GM19468 (cell line): ENCODE measurements at regions not wholly inside any gene's neighbourhood (a gene's known extent, or its start where the extent isn't known, plus 50 kb on each side); places are given as distances from the start of the nearest gene placed in this dataset.
"Not testable (repeated sequence)": the region's sequence is repeated elsewhere in the genome, so short reads cannot be mapped to it uniquely, and the experiment has no call there.

ENCODE experiments used
- ATAC-seq: cut with Tn5 transposase; IDR thresholded peaks from one replicate; pipeline ENCODE4 v1.9.1; 2021; ENCODE audit warnings: mild to moderate bottlenecking, moderate library complexity, moderate number of reproducible peaks; ENCODE audit not compliant: unreplicated experiment; ENCODE audit errors: extremely low read depth

- ATAC-seq = no peak
Measured at GRCh38 chr21:29396951-29397455, 98.3 kb downstream of the BACH1 start.

DNA sequence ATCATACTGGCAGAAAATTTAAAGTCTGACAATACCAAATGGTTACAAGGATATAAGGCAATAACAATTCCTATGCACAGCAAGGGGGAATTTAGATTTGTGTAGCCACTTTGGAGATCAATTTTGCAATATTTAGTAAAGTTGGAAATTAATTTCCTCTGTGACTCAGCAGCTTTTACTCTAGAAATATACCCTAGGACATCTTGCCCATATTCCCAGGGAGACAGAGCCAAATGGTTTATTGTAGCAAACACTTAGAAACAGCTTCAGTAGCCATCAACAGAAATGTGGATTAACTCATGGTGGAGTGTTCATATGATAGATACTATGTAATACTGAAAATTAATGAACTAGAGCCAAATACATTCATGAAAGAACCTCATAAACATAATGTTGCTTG lies 104.6 kb downstream of the BACH1 start:
- no peak for ATAC-seq

DNA sequence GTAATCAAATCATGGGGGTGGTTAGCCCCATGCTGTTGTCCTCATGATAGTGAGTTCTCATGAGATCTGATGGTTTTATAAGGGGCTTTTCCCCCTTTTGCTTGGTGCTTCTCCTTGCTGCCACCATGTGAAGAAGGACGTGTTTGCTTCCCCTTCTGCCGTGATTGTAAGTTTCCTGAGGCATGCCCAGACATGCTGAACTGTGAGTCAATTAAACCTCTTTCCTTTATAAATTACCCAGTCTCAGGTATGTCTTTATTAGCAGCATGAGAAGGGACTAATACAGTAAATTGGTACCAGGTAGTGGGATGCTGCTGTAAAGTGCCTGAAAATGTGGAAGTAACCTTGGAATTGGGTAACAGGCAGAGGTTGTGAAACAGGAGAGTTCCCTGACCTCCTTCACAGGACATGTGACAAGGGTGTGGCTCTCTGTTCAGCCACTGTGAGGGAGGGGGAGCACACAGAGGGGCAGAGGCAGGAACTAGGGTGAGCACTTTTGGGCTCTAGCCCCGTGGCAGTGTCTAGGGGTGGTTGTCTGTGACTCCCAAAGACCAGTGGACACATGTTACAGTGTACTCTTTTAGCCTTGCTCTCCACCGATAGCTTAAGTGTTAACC lies 105.3 kb downstream of the BACH1 start:
- ATAC-seq = no peak

DNA sequence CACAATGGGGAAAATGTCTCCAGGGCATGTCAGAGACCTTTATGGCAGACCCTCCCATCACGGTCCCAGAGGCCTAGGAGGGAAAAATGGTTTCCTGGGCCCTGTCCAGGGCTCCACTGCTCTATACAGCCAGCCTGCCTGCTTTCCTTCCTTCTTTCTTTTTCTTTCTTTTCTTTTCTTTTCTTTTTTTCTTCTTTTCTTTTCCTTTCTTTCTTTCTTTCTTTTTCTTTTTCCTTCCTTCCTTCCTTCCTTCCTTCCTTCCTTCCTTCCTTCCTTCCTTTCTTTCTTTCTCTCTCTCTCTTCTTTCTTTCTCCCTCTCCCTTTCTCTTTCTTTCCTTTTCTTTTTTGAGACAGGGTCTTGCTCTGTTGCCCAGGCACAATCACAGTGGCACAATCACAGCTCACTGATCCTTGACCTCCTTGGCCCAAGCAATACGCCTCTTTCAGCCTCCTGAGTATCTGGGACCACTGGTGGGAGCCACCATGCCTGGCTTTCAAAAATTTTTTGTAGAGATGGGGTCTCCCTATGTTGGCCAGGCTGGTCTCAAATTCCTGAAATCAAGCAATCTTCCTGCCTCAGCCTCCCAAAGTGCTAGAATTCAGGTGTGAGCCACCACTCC lies 106.9 kb downstream of the BACH1 start:
- no peak for ATAC-seq

GRCh38 chr21:29406385-29406784 lies 107.7 kb downstream of the BACH1 start:
- ATAC-seq = no peak

GRCh38 chr21:29407571-29407970 lies 108.8 kb downstream of the BACH1 start:
- no peak for ATAC-seq

- ATAC-seq = no peak
Measured at GRCh38 chr21:29413683-29414082, 115.0 kb downstream of the BACH1 start.

- ATAC-seq = no peak
Measured at GRCh38 chr21:29416268-29416667, 117.5 kb downstream of the BACH1 start.

GRCh38 chr21:29418813-29419212 lies 120.1 kb downstream of the BACH1 start:
- peak; percentile 47 for ATAC-seq

DNA sequence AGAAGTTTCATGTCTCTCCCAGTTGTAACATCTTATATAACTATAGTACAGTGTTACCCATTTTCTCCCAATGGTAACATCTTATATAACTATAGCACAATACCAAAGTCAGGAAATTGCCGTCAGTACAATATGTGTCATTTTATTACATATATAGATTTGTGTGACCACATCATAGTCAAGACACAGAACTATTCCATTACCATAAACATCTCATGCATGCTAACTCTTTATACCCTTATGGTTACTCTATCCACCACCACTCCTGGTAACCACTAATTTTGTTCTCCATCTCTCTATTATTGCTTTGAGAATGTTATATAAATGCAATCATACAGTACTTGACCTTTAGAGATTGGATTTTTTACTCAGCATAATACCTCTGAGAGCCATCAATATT lies 120.7 kb downstream of the BACH1 start:
- ATAC-seq = no peak

GRCh38 chr21:29423099-29423870 lies 124.6 kb downstream of the BACH1 start:
- ATAC-seq = no peak

DNA sequence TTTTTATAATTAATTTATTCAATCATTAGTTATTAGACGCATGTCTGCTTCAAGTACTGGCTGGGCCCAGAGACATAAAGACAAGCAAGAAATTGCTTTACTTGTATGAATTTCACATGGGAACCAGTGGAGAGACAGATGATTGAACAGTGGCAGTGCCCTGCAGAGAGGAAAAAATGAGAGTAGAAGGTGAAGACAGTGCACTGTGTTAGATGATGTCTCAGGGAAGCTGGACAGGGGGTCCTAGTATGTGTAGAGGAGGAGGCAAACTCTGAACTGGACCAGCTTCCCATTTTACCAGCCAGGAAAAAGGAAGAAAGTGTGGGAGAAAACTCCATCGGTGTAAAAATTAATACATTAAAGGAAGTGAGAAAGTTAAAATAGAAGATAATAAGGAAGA lies 126.0 kb downstream of the BACH1 start:
- ATAC-seq = no peak

- ATAC-seq = no peak
Measured at GRCh38 chr21:29429218-29429617, 130.5 kb downstream of the BACH1 start.

- ATAC-seq = no peak
Measured at GRCh38 chr21:29430030-29430429, 131.3 kb downstream of the BACH1 start.

DNA sequence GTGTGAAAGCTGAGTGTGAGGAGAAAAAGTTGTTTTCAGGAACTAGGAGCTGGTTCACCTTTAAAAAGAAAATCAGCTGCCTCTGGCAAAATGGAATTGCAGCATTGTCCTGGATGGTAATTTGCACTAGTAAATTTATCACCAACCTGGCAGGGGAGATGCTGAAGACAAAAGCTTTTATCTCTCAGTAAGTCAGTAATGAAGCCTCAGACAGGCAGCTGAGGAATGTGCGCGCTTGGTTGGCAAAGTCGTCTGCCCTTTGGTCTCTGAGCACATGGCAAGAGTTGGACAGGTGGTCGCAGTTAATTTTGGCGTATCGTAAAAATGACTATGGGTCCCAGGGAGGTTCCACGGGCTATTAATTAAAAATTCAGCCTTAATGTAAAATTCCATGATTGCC lies 131.9 kb downstream of the BACH1 start:
- ATAC-seq = no peak

DNA sequence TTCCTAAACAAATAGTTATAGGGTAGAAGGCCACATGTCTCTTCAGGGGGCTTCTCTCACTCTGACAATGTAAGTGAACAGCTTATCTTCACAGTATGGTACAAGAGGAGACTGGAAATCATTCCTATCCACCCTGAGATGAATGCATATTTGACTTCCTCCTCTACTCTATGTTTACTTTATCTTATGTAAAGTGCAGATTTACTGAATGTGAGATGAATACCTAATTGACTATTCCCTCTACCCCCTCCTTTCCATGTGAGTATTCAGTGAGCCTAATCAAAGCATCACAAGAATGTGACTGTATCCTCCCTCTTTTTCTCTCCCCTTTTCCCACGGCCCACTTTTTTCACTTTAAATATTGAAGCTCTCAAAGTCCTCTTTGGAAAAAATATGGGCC lies 132.5 kb downstream of the BACH1 start:
- ATAC-seq = no peak

GRCh38 chr21:29431680-29432079 lies 133.0 kb downstream of the BACH1 start:
- ATAC-seq = no peak

DNA sequence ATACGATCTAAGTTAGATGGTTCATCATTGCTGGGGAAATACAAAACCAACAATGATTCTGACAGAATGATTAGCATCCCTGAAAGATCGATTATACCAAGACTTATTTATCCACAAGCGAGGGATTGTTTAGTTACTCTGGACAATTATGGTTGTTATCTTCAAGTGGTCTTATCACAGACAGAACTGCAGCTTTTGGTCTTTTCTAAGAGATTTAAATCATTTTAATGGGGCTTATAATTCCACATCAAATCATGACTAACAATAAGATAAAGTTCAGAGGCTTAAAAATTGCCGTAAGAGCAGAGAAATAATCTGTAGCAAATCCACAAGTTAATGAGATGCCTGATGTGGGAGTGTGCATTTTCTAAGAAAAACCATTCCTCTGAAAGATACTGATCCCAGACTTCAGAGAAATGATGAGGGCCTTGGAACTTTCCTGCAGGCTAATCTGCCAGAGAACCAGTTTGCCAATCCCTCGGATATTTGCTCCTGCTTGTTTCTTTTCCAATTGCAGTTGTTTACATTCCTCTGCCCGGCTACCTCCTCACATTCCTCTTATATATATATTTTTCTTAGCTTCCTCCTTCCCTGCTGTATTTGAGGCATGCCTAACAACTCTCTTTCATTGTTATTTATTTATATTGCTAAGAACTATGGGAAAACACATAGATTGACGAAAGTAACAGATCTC lies 134.8 kb downstream of the BACH1 start:
- no peak for ATAC-seq

GRCh38 chr21:29434081-29434480 lies 135.4 kb downstream of the BACH1 start:
- ATAC-seq = no peak

DNA sequence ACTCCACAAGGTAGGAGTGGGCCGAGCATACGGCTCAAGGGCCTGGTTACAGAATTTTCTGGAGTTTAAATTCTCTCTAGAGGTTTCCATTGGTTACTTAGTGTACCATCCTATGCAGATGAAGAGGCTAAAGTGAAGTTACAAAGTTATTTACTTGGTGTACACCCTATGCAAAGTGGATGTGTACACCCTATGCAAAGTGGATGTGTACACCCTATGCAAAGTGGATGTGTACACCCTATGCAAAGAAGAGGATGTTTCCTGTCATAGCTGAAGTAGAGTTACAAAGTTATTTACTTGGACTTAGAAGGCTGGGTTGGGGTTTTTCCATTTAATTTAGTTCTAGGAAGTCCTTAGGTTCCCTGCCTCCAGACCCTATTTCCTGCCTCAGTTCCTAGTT lies 136.3 kb downstream of the BACH1 start:
- ATAC-seq = not testable (repeated sequence)

DNA sequence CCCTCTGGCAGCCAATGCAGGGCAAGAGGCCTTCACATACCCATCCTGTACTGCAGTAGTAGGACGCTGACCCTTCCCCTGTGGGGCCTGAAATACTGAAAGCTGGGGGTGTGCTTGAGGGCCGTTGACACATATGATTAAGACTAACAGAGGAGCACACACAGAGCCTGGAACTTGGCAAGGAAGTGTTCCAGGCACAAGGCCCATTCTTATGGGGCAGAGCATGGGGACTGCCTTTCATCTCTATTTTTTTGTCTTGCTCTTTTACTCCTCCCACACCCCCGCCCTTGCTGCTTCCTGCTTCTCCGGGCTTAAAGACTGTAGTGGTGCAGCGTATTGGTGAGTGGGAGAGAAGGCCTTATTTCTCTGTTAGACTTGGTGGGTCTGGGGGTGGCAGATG lies 137.4 kb downstream of the BACH1 start:
- ATAC-seq = no peak
